NCI-H446 (cell line): ENCODE measurements at regions not wholly inside any gene's neighbourhood (a gene's known extent, or its start where the extent isn't known, plus 50 kb on each side); places are given as distances from the start of the nearest gene placed in this dataset.
A peak's percentile ranks its signal among the peaks of the same experiment; 100 is the strongest.

ENCODE experiments used
- DNase-seq, 2 experiments: peaks; one replicate each; lab custom pipeline; 2025; lab: John Stamatoyannopoulos, UW

DNA sequence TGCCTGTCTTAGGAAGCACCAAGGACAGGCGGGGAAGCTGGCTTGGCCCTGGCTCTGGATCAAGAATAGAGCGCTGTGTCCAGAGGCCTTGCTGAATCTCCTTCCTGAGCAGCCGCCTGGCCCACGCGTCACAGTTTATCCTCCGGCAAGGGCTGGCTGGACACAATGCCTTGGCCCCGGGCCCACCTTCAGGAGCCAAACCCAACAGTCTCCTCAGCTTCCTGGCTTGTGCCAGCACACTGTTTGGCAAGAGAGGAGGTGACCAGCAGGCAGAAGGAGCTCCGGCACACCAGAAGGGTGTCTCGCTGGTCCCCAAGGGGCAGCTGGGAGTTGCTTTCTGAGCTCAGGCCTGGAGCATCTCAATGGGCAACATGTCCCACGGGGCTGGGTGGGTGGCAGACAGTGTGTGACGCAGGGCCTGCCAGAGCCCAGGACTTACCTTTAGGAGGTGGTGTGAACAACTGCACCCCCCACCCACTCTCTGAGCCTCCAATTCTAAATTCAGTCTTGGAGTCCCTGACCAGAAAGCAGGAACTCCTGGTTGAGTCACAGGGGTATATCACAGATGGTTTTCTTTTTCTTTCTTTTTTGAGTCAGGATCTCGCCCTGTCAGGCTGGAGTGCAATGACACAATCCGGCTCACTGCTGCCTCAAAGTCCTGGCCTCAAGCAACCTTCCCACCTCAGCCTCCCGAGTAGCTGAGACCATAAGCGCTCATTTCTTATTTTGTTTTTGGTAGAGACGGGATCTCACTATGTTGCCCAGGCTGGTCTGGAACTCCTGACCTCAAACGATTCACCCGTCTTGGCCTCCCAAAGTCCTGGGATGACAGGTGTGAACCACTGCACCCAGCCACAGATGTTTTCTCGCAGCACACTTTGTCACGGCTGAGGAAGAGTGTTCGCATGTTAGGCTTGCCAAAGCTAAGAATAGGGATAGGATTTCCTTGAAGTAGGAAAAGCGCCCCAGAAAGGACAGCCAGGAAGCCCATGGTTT, 361.2 kb downstream of the BCOR start:
- peak in 1 of 2 experiments; percentile 79 for DNase-seq

DNA sequence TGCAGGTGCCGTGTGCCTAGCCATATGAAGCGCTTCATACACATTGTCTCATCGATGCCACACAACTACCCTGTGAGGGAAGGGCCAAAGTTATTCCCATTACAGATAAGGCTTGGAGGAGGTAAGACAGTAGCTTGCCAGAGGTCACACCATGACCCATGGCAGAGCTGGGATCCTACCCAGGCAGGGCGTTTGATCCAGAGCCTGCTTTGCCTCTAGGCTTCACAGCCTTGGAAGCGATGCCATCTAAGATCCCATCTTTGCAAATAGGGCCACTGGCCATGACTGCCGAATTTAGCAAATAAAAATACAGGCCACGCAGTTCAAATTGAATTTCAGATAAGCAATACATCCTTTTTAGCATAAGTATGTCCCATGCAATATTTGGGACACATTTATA, 358.2 kb downstream of the BCOR start:
- no peak for DNase-seq

DNA sequence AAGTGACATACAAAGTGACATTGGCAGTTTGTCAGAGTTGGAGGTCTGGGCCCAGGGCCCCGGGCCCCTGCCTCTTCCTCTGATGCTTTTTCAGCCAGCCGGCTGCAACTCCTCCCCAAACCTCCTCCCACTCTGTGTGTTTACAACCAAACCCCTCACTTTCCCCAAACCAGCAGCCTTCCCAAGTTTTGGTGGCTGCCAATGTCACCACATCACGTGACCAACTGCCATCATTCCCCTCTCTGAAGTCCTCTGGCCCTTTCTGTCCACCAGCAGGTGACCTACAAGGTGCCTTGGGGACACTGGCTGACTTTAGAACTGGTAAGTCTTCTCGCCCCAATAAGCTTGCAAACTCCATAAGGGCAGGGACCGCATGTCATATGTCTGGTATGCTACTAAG, 357.7 kb downstream of the BCOR start:
- DNase-seq, result no peak

DNA sequence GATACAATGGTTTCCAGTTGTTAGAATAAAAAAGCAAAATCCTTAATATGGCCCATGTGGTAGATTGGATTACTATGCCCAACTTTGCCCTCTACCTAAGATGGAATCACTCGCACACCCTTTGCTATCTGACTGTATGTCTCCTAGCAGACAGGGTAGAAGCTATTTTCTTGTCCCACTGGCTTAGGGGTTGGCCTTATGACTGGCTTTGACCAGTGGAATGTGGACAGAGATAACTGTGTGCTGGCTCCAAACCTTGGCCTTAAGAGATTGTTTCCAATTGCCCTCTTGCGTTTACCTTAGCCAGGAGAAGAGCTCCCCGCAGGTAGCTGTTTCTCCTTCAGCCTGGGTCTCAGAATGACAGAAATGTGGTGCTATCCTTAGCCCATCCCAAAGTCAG, 355.9 kb downstream of the BCOR start:
- DNase-seq, result no peak

DNA sequence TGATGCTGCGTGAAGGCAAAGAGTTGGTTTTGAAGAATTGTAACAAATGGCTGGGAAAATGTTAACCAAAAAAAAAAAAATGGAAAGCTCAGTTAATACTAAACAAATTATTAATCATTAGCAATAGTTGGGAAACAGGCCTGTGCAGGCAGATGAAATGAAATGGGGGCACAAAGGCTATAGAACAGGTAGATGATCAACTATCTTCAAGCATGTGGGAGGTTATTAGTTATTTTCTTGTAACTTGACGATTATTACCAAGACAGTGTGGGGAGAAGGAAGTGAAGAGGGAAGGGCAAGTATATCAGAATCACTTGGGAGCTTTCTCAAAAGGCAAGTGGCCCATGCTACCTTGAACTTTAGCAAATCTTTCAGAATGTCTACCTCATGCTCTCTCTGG, 351.9 kb downstream of the BCOR start:
- no peak for DNase-seq

DNA sequence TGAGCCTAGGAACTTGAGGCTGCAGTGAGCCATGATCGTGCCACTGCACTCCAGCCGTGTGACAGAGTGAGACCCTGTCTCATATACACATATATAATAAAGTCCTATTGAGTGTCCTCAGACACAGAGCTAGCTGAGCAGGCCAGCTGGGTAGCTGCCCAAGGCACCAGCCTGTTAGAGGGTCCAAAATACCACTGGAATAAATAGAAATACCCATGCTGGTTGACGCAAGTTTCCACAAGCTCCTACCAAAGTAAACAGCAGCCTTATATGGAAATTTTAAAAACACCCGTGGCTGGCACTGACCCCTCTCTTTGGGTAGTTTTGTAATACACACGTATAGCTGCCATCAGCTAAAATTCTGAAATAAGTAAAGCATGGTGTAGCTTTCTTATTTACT, 348.6 kb downstream of the BCOR start:
- no peak for DNase-seq

DNA sequence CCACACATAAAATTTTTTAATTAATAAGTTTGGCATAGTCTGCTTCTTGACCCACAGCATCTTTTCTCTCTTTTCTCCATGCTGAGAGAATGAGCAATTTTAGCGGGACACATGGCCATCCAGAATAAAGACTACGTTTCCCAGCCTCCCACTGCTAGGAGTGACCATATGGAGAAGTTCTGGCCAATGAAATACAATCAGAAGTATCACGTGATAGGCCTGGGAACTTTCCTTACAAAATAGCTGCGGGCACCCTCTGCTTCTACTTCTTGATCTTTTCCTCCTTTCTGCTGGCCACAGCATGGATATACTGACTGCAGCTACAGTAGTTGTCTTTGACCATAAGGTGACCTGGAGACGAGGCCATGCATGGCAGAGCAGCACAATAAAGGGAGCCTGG, 348.0 kb downstream of the BCOR start:
- peak in 1 of 2 experiments; percentile 14 for DNase-seq

DNA sequence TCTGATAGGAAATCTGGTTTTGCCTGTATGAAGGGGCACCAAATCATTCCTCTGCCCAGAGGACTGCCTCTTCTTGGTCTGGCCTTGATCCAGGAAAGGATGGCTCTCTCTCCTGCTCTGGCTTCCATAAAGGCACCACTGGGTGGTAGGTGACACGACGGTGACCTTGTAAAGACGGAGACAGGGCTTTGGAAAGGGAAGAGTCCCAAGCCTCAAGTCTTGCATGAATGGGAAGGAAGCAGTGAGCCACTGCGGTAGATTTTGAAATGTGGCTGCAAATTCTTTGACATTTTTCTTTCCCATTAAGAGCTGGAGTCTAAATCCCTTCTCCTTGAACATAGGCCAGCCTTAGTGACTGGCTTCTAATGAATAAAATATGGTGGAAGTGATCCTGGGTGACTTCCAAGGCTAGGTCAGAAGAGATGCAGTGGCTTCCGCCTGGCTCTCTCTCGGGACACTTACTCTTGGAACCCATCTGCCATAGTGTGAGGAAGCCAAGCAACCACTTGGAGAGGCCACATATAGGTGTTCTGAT, 347.4 kb downstream of the BCOR start:
- DNase-seq, result peak in 1 of 2 experiments; percentile 33

DNA sequence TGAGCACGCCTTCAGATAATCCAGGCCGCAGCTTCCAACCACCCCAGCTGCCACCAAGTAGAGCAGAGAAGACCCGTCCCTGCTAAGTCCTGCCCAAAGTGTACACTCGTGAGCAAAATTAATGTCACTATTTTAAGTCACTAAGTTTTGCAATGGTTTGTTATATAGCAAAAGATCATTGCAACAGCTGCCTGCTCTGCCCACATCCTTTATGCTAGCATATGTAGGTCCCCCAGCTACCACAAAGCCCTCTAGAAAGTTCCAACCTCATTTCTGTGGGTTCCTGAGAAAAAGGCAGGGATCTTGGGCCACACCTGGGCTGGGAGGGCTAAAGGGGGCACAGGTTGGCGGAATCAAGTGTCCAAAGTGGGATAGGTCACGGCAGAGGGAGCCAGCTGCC, 346.9 kb downstream of the BCOR start:
- DNase-seq, result no peak

DNA sequence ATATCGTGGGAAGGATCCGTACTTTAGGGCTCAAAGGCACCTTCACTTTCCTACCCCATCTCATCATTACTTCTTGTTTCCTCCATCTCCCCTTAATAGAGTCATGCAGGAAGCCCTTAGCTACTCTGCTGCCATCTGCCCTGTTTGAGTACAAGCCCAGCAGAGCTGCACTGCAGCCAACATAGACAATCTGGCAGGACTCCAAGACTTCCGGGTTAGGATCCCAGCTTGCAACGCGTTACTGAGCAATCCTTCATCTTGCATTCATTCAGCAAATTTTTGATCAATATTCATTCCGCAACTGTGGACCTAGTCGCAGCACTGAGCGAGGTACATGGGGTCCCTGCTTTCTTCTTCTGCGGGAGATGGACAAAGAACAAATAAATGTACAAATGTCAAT, 344.9 kb downstream of the BCOR start:
- peak; percentile 87 to 93 for DNase-seq

DNA sequence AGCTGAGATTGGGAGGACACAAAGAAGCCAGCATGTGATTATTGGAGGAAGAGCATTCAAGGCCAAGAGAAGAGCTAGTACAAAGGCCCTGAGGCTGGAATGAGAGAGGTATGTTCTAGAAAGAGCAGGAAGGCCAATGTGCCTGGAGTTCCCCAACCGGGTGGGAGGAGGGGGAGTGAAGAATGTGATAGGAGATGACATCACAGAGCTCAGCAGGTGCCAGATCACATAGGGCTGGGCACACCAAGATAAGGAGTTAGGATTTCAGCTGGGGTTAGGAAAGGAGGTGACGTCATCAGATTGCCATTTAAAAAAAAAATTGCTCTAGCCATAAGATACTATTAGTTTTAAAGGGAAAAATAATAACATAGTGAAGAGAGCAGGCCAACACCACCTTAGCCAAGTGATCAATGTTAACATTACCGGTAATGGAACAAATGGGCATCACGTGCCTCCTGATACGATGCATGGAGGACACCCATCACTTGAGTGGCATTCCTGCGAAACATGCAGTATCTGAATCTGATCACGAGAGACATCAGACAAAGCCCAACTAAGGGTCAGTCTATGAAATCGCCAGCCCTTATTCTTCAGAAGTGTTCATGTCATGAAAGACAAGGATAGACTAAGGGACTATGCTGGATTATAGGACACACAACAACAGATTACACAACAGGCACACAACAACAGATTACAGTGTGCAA, 344.3 kb downstream of the BCOR start:
- DNase-seq, result no peak

DNA sequence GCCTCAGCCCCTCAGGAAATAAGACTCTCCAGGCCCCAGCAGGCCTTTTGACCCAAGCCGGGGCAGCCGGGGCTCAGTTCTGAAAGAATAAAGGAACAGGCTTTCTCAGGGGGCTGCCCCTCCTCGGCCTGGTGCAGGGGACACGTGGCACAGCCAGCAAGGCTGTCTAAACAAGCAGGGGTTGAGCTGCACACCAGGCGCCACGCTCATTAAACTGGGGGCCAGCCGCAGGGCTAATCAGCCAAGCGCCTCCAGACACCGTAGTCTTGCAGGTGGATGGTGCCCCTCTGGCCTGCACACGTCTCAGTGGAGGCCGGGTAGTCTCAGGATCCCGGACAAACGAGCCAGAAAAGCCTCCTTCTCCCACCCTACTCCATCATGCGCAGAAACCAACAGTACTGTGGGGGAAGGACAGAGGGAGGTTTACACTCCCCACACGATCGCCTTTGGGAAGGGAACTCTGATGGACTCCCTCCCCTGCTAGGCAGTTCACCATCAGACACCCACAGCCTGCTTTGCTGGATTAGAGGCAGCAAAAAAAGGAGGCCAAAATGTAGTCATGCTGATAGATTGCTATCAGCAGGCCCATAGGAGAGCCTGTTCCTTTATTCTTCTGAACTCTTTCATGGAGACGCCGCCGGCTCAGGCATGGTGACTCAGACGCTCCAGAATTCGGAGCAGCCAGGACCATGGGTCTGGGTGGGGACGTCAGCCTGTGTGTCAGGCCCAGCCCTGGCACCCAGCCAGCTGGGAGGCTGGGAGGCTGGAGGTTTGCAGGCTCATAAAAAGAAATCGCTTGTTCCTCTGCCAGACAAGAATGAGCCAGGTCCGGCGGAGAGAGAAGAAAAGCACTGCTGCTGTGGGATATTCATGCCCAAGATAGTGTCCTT, 342.4 kb downstream of the BCOR start:
- peak; percentile 13 to 89 for DNase-seq

DNA sequence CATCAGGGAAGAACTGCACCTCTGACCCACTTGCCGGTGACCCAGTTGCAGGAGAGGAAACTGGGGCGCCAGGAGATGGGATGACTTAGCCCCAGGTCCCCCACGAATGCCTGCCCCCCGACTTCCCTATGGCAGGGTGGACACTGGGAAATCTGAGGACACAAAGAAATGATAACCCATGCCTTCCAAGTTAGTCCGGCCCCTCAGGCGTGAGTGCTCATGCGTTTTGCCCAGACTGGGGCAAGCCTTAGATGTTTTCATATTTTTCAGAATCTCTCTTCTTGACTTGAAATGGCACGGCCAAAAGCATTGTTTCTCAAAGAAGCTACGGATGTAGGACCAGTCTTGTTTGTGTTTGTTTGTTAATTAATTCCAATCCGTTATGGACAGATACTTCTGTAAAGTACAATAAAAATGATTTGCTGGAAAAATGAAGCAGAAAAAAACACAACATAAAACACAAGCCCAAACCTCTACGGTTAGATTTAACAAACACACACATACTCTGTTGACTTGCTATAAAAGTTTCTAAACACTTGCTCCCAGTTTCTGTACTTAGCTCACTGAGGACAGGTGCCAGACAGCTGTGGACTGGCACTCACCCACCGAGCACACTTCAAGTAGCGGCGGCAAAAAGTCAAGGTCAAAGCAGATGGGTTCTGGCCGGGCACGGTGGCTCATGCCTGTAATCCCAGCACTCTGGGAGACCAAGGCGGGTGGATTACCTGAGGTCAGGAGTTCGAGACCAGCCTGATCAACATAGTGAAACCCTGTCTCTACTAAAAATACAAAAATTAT, 341.5 kb downstream of the BCOR start:
- DNase-seq, result no peak

DNA sequence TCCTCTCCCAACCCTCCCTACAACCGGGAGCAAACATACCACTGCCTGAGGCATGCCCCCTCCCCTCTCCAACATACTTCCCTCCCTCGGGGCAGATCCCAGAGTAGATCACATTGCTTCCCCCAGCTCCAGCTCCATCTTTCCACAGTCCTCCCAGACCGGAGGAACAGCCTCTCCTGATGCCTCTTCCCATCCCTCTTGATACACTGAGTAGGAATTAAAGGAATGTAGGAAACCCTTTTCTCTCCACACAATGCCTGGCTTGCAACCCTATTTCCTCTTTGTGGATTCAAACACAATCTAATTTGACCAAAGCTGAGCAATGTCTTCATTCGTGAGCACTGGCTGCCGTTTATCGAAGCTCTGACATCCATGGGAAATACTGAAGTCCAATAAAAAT, 339.8 kb downstream of the BCOR start:
- DNase-seq, result no peak

DNA sequence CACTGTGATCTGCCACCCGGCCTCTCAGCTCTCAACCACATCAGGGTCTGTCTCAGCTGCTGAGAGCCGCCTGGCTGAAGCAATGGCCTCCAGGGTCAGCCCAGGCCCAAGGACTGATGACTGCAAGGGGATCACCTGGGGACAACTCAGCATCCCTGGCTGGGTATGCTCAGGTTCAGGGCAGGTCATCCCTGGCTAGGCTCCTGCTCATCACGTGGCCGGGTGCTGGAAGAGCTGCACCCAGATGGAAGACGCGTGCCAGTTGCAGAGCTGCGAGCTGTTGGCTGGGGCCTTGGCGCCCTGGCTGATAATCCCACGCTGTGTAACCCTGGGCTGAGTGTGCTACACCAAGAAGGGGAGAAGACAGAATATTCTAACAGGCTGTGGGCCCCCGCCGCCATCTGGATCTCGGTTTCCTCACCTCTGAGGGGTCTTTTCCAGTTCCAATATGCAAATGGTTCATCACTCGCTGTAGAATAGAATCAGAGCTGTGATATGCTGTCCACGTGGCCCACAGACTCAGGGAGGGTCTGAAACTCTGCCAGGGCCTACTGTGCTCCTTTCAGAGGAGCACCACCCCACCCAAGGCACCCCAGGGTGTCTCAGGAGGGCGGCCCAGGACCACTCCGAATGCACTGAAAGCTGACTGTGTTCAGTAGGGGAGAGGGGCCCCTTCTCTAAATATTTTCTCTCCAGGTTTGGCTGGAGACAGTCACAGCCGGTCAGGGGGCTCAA, 338.8 kb downstream of the BCOR start:
- no peak for DNase-seq

DNA sequence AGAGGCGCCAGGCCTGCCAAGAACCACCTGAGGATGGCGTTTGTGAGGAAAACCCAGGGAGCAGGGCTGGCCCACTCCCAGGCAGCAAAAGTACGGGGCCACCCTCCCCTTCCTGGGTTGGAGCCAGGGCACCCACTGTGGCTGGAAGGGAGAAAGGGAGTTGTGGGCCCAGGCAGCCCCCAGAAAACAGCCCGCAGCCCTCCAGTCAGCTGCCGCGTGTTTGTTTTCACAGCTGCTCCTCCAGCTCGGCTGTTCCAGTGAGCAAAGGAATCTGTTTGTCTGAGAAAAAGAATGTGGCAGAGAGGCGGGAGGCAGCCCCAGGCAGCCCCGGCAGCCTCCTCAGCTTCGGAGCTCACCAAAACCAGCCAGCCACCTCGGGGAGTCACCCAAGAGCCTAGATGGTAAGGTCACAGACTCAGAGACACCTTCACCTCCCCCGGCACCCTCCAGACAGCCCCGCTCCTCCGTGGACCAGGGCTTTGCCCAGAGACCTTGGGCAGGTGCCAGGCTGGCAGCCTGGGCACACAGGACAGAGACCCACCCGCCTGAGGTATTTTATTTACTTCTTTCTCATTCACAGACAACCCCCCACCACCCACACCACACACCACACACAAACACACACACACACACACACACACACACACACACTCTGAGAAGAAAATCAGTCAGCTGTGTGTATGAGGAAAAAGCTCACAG, 338.1 kb downstream of the BCOR start:
- no peak for DNase-seq

DNA sequence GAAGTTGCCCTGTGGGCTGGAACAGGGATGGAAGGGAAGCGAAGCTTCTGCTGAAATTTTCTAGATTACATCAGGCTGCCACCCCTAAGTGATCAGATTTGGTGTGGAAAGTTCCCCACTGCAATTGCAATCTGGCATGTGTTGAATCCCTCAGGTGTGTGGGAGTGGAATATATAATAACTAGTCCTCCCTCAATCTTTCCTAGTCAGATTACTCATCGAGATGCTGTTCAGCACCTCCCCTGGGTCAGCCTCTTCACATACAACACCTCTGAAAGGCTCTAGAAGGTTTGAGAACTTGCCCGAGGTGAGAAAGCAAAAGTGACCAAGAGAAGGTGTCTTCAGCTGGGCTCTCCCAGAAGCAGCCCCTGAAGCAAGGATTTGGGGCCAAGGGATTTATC, 336.8 kb downstream of the BCOR start:
- no peak for DNase-seq

DNA sequence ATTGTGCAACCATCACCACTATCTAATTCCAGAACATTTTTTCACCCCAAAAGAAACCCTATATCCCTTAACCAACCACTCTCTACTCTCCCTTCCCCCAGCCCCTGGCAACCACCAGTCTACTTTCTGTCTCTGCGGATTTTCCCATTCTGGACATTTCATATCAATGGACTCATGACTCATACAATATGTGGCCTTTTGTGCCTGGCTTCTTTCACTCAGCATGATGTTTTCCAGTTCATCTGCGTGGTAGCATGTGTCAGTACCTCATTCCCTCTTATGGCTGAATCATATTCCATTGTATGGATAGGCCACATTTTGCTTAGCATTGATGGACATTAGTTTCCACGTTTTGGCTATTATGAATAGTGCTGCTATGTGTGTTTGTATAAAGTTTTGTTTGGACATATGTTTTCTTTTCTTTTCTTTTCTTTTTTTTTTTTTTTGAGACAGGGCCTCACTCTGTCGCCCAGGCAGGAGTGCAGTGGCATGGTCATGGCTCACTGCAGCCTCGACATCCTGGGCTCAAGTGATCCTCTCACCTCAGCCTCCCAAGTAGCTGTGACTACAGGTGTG, 335.4 kb downstream of the BCOR start:
- DNase-seq, result no peak

DNA sequence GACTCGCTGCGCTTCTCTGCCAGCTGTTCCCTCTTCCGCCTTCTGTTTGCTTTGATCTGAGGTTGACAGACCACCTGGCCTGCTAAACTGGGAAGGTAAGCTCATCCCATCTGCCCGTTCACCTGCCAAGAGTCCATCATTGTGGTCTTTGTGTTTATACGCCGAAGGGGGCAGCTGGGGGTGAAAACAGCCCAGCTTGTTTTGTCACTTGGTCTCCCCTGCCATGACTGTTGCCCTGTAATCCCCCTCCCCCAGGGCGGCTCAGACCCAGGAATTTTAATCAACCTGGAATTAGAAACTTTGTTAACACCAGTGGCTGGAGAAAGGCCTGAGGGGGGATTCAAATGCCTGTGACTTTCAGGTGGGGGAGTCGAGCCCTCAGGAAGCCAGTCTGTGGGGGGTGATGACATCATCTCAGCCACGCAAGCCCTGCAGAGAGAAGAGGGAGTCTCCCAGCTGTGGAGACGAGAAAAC, 333.3 kb downstream of the BCOR start:
- no peak for DNase-seq
